ENCODE measurements at regions not wholly inside any gene's neighbourhood (a gene's known extent, or its start where the extent isn't known, plus 50 kb on each side); places are given as distances from the start of the nearest gene placed in this dataset.
"Not testable (repeated sequence)": the region's sequence is repeated elsewhere in the genome, so short reads cannot be mapped to it uniquely, and the experiment has no call there.

DNA sequence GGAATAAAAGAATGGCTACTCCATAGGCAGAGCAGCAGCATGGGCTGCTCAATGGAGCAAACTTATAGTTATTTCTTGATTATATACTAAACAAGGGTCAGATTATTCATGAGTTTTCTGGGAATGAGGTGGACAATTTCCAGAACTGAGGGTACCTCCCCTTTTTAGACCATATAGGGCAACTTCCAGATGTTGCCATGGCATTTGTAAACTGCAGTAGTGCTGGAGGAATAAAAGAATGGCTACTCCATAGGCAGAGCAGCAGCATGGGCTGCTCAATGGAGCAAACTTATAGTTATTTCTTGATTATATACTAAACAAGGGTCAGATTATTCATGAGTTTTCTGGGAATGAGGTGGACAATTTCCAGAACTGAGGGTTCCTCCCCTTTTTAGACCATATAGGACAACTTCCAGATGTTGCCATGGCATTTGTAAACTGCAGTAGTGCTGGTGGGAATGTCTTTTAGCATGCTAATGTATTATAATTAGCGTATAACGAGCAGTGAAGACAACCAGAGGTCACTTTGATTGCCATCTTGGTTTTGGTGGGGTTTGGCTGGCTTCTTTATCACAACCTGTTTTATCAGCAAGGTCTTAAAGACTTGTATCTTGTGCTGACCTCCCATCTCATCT, 364.6 kb upstream of the RGS6 start:
- not testable (repeated sequence) for DNase-seq (ENCODE audit: low read depth)

- DNase-seq (ENCODE audit: low read depth), result peak; percentile 62
These were observed 357.3 kb upstream of the RGS6 start for GRCh38 chr14:71574976-71575375.

DNA sequence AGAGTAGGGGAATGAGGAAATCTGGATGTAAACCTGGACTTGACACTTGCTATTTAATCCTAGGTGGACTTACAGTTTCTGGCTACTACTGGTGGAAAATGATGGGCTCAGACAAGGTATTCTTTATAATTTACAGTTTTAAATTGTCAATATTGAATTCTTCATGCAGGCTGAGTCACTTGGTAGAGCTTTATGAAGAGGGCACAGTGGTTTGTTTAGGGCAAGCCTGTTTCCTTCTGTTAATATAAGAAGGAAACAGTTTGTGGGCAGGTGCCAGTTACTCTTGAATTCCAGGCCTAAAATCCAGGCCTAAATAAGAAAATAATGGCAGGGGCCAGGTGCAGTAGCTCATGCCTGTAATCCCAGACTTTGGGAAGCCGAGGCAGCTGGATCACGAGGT, 355.8 kb upstream of the RGS6 start:
- DNase-seq (ENCODE audit: low read depth), result no peak

DNA sequence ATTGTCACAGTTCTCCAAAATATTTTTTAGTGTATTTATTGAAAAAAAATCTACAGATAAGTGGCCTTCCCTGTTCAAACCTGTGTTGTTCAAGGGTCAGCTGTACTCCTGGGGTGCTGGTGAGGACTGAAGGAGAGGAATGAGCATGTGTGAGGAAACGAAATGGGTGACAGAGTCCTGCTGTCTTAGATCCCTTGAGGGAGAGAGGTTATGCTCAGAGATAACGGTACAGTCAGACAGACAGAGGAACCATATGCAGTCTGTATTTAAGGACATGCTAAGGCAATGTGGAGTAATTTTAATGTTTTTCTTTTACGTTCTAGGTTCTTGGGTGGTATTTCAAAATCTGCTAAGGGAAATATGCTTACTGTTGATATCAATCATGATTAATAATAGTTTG, 352.9 kb upstream of the RGS6 start:
- no peak for DNase-seq (ENCODE audit: low read depth)

- DNase-seq (ENCODE audit: low read depth), result no peak
These were observed 349.5 kb upstream of the RGS6 start for GRCh38 chr14:71582705-71583104.

- no peak for DNase-seq (ENCODE audit: low read depth)
These were observed 349.0 kb upstream of the RGS6 start for GRCh38 chr14:71583194-71583593.

GRCh38 chr14:71583705-71584104, 348.5 kb upstream of the RGS6 start:
- DNase-seq (ENCODE audit: low read depth), result no peak

DNA sequence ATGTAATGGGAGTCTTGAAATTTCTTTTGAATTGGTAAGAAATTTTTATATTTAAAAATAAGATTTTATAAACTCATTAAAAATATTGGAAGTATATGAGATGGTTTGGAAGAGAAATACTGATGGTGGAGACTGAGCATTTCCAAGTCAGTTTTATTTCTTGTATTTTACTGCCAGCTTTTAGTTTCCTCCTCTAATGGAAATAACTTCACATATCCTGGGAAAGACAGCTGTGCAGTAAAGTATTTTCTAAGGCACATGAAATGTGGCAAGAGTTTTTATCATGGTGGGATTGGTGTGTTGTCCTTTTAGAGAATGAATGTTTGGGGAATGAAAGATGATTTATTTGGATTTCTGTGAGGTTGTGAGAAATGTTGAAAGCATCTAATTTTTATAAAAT, 346.9 kb upstream of the RGS6 start:
- no peak for DNase-seq (ENCODE audit: low read depth)

- no peak for DNase-seq (ENCODE audit: low read depth)
These were observed 345.9 kb upstream of the RGS6 start for GRCh38 chr14:71586131-71586897.

DNA sequence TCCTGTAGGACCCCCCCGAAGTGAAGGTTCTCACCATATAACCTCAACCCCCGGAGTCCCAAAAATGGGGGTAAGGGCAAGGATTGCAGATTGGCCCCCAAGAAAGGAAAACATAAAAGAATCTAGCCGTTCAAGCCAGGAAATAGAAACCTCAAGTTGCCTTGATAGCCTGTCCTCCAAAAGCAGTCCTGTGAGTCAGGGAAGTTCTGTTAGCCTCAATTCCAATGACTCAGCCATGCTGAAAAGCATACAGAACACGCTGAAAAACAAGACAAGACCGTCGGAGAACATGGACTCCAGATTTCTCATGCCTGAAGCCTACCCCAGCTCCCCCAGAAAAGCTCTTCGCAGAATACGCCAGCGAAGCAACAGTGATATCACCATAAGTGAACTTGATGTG, 344.2 kb upstream of the RGS6 start:
- DNase-seq (ENCODE audit: low read depth), result no peak

DNA sequence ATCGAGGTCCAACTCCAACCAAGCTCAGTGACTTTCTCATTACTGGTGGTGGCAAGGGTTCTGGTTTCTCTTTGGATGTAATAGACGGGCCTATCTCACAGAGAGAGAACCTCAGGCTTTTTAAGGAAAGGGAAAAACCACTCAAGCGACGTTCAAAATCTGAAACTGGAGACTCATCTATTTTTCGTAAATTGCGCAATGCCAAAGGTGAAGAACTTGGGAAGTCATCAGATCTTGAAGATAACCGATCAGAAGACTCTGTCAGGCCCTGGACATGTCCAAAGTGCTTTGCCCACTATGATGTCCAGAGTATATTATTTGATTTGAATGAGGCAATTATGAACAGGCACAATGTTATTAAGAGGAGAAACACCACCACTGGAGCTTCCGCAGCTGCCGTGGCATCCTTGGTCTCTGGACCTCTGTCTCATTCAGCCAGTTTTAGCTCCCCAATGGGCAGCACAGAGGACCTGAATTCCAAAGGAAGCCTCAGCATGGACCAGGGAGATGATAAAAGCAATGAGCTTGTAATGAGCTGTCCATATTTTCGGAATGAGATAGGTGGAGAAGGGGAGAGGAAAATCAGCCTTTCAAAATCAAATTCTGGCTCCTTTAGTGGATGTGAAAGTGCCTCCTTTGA, 343.5 kb upstream of the RGS6 start:
- no peak for DNase-seq (ENCODE audit: low read depth)

GRCh38 chr14:71589609-71590008, 342.6 kb upstream of the RGS6 start:
- no peak for DNase-seq (ENCODE audit: low read depth)

- DNase-seq (ENCODE audit: low read depth), result no peak
These were observed 342.1 kb upstream of the RGS6 start for GRCh38 chr14:71590131-71590530.

GRCh38 chr14:71591231-71591630, 341.0 kb upstream of the RGS6 start:
- DNase-seq (ENCODE audit: low read depth), result no peak

GRCh38 chr14:71591929-71592328, 340.3 kb upstream of the RGS6 start:
- DNase-seq (ENCODE audit: low read depth), result peak; percentile 57

GRCh38 chr14:71592361-71592760, 339.9 kb upstream of the RGS6 start:
- no peak for DNase-seq (ENCODE audit: low read depth)

DNA sequence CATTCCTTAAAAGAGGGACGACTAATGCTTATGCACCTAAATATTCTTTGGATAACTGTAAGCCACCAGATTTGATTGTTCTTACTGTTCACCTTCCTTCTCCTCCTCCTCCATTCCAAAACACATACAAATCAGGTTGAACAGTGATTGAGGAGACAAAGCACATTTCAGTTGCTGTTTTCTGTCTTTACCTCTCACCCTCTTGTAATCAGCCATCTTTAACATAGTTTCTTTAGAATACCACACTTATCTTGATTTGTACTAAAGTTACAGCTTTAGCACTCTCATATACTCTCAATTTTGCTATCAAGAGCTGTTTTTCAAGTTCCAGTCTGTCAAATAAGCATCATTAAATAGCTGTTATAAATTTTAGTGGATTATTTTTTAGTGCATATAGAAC, 338.3 kb upstream of the RGS6 start:
- DNase-seq (ENCODE audit: low read depth), result no peak

DNA sequence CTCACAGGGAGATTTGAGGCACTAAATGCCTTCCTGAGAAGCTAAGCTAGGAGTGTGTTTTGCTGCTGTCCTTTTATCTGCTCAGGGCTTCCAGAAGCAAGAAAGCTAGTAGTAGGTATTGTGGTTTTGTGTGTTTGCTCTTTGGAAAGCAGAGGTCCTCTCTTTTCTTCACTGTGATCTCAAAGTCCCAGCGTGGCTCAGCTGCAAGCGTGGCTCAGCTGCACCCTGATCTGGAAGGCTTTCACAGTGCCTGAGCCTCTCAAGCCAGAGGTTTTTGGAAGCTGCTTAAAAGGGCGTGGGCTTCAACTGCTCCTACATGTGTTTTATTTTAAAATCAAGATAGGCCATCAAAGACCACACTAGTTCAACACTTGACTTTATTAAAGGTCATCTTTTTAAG, 337.4 kb upstream of the RGS6 start:
- no peak for DNase-seq (ENCODE audit: low read depth)

DNA sequence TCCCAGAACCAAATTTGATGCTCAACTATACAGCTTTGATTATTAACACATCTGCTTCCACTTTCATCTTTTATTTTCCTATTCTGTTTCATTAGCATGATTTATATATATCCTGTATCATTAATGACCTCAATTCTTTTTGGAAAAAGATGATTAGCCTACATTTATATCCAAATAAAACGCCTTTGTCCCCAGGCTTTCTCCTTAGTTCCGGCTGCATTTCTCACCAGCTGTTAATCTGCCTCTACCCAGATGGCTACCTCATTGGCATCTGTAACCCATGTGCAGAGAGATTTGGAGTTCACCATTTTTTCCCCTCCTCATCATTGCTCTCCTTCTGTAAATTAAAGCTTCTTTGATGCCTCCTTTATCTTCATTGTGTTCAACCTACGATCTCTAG, 336.8 kb upstream of the RGS6 start:
- DNase-seq (ENCODE audit: low read depth), result no peak

DNA sequence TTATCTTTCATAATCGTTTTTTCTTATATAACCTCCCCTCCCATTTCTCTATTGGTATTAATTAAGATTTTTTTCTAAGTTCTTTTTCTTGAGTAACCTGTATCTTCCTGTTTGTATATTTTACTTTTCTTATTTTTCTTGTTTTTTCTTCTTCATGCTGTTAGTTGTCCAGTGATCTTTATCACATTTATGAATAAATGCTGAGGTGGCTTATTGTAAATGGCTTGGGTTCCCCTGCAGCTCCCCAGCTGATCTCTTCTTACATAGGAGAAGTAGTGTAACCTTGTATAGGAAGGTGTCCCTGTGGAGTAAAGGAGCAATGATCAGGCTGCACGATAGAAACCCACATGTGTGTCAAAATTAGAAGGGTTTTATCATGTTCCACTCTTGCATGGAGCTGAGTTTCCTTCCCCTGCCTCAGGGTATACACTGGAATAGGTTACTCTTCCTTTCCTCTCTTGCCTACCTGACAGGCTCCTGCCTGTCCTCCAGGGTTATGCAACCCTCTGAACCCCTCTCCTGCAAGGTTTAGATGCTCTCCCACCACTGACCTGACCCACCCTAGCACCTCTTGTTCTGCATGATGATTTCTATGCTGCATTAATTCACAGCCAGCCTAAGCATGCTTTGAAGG, 334.8 kb upstream of the RGS6 start:
- no peak for DNase-seq (ENCODE audit: low read depth)

DNA sequence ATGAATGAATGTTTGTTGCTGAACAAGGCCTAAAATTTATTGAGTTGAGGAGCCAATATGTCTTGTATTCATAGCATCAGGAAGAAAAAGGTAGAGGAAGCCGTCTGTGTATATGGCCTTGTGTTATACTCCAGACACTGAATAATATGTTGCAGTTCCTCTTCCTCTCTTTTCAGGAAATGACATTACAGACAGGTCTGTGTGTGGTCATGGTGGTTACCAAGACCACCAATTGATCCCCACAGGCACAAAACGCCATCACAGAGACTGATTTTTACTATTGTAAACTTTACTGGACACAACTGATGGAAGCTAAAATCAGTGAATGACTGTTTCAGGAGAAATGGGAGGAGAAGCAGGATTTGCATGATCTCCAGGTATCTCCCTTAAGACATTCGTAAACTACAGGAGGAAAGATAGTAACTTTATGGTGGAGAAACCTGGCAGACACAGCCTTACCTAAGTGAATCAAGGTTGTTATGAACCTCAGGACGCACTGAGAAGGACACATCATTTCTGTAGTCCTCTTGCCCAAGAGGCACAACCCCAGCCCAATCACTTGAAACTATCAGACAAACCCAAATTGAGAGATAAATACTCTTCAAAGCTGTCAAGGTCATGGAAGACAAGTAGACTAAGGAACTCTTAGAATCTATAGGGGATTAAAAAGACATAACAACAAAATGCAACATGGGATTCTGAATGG, 334.1 kb upstream of the RGS6 start:
- no peak for DNase-seq (ENCODE audit: low read depth)

DNA sequence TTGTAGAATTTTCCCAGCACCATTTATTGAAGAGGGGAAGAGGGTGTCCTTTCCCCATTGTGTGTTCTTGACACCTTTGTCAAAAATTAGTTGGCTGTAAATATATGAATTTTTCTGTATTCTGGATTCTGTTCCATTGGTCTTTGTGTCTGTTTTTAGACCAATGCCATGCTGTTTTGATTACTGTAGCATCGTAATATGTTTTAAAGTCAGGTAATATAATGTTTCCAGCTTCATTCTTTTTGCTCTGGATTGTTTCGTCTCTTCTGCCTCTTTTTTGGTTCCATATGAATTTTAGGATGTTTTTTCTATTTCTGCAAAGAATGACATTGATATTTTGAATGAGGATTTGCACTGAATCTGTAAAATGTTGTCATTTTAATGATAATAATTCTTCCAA, 331.9 kb upstream of the RGS6 start:
- DNase-seq (ENCODE audit: low read depth), result no peak
